NOMO-1 (cell line): ENCODE measurements at regions not wholly inside any gene's neighbourhood (a gene's known extent, or its start where the extent isn't known, plus 50 kb on each side); places are given as distances from the start of the nearest gene placed in this dataset.

Experiments
- DNase-seq, 2 experiments: peaks; one replicate each; lab custom pipeline; 2025; ENCODE audit not compliant: unreplicated experiment in 2 of 2; lab: John Stamatoyannopoulos, UW

GRCh38 chr1:115210302-115210711 lies 121.0 kb upstream of the TSPAN2 start:
- DNase-seq, result no peak

GRCh38 chr1:115204513-115204912 lies 115.2 kb upstream of the TSPAN2 start:
- DNase-seq, result no peak

GRCh38 chr1:115203287-115203686 lies 114.0 kb upstream of the TSPAN2 start:
- DNase-seq, result no peak

GRCh38 chr1:115201598-115201997 lies 112.3 kb upstream of the TSPAN2 start:
- DNase-seq, result no peak

GRCh38 chr1:115199416-115200132 lies 110.3 kb upstream of the TSPAN2 start:
- no peak for DNase-seq

- DNase-seq, result no peak
Measured at GRCh38 chr1:115198938-115199337, 109.6 kb upstream of the TSPAN2 start.

GRCh38 chr1:115196296-115196695 lies 107.0 kb upstream of the TSPAN2 start:
- no peak for DNase-seq

- DNase-seq, result no peak
Measured at GRCh38 chr1:115194506-115194905, 105.2 kb upstream of the TSPAN2 start.

GRCh38 chr1:115193046-115193828 lies 103.9 kb upstream of the TSPAN2 start:
- no peak for DNase-seq

- DNase-seq, result no peak
Measured at GRCh38 chr1:115192200-115192767, 103.0 kb upstream of the TSPAN2 start.

GRCh38 chr1:115191691-115192090 lies 102.4 kb upstream of the TSPAN2 start:
- DNase-seq, result no peak

- no peak for DNase-seq
Measured at GRCh38 chr1:115190540-115191170, 101.4 kb upstream of the TSPAN2 start.

GRCh38 chr1:115189814-115190539 lies 100.7 kb upstream of the TSPAN2 start:
- peak in 1 of 2 experiments; percentile 25 for DNase-seq

GRCh38 chr1:115188680-115189395 lies 99.5 kb upstream of the TSPAN2 start:
- no peak for DNase-seq

- no peak for DNase-seq
Measured at GRCh38 chr1:115186711-115187265, 97.5 kb upstream of the TSPAN2 start.

- DNase-seq, result no peak
Measured at GRCh38 chr1:115185336-115185735, 96.0 kb upstream of the TSPAN2 start.

GRCh38 chr1:115184951-115185331 lies 95.6 kb upstream of the TSPAN2 start:
- no peak for DNase-seq

- no peak for DNase-seq
Measured at GRCh38 chr1:115184260-115184950, 95.1 kb upstream of the TSPAN2 start.

- no peak for DNase-seq
Measured at GRCh38 chr1:115183721-115184259, 94.5 kb upstream of the TSPAN2 start.
